ENCODE measurements at regions not wholly inside any gene's neighbourhood (a gene's known extent, or its start where the extent isn't known, plus 50 kb on each side); places are given as distances from the start of the nearest gene placed in this dataset.
"Not testable (repeated sequence)": the region's sequence is repeated elsewhere in the genome, so short reads cannot be mapped to it uniquely, and the experiment has no call there.

DNA sequence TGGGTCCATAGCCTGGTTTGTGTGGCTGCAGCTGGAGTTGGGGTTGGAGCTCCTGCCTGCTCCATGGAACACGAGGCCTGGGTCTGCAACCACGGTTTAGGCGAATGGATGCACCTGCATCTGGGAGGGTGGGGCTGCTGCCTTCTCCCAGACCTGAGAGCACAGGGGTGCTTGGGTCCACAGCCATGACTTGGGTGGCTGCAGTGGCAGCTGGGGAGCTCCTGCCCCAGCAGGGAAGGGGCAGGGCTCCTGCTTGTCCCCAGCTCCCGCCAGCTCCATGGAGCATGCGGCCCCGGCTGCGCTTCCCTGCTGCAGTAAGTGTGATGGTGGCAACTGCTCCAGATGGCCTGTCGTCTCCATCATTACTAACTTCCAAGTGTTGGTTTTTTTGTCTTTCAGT is 571.1 kb upstream of the LRRN3 start:
- in situ Hi-C loops (cut with HindIII; ENCODE audit: low sequenced_read_pairs) = no loop called here

DNA sequence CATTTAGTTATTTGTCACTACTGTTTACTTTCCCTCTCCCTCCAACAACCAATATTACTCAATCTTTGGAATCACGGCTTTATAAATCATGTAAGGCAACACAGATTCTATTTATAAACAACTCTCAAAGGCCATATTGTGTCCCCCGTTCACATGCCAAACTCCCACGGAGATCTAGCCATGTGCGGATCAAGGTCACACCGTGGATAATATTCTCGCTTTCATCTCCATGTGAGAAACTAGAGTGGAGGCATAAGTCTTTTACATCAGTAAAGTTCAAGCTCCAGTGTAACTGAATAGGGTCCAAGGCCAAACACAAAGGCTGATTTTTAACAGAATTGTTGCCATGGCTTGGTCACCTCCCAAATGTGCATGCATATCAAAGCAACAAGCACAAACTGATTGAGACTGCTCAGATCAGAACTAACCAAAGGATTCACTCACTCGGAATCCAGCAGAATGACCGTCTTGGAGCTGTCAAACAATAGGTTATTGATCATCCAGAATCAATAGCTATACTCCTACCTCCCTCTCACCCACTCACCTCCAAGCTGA is 569.5 kb upstream of the LRRN3 start:
- in situ Hi-C loops (cut with HindIII; ENCODE audit: low sequenced_read_pairs) = no loop called here

DNA sequence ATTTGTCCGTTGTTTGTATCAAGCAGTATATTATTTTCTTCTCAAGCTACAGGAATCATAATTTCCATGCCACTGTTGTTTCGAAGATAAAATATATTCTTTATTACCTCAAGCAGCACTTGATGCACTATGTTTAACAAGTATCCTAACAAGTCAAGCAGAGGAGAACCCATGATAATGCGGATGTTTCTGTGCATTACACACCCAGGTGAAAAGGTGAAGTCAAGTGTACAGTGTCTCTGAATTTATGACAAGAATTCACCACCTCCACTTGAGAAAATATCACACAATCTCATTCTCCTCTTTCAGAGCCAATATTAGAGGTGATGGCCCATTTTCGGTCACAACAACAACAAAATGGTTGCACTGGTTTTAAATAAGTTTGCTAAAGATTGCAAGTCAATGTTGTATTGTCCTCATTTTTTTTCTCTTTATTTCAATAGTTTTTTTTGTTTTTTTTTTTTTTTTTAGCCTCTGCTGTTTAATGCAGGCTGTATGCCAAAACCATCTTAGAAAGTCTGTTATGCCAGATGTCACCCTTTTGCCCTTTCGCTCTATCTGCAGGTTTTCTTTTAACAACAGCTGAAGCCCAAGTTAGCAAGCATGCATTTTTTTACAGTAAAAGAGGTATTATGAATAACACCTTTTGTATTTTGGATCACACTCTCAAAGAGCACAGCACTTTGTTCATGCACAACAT is 568.7 kb upstream of the LRRN3 start:
- in situ Hi-C loops (cut with HindIII; ENCODE audit: low sequenced_read_pairs) = no loop called here

DNA sequence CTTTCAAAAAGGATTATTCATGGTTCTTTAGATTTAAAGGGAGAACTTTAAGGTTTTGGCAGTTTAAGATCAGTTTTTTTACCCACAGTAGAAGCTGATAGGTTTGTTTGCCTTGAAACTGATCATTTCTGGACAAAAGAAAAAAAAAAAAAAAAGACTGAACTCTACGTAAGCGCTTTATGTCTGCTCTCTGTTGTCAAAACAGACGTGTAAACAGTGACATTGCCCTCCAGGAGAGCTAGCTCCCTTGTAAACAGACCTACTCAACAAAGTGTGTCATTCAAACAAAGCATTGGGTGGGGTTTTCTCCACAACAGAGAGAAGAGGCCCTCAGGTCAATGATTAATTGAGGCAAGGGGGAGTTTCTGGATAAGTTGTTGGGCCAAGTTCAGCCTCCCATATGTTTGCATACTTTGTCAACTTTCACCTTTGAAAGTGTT is 568.1 kb upstream of the LRRN3 start:
- in situ Hi-C loops (cut with HindIII; ENCODE audit: low sequenced_read_pairs) = no loop called here

DNA sequence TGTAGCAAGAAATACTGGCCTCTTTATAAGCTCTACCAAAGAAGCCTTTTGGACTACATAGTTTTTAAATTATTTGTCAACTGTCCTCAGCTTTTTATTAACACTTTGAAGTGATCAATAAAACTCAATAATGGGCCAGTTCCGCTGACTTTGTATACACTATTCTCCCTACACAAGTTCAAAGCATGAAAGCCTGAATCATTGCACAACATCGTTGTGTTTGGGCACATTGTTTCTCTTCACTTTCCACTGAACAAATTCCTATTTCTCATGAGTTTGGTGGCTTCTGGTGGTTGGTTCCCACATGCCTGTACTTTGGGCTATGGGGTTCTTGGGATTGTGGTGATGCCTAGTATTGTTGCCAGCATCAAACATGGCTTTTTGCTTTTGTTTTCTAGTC is 561.8 kb upstream of the LRRN3 start:
- in situ Hi-C loops (cut with HindIII; ENCODE audit: low sequenced_read_pairs) = no loop called here

DNA sequence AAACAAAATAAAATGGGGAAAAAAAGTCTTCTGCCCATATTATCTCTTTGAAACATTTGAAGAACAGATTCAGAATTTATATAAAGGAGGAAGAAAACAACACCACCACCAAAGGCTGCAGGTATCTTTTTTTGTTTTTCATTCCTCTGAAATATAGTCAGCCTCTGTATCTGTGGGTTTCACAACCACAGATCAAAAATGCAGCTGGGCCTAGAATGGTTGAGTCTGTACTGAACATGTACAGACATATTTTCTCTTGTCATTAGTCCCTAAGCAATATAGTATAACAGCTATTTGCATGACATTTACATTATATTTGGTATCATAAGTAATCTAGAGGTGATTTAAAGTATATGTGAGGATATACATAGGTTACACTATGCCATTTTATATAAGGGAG is 559.7 kb upstream of the LRRN3 start:
- in situ Hi-C loops (cut with HindIII; ENCODE audit: low sequenced_read_pairs) = no loop called here

DNA sequence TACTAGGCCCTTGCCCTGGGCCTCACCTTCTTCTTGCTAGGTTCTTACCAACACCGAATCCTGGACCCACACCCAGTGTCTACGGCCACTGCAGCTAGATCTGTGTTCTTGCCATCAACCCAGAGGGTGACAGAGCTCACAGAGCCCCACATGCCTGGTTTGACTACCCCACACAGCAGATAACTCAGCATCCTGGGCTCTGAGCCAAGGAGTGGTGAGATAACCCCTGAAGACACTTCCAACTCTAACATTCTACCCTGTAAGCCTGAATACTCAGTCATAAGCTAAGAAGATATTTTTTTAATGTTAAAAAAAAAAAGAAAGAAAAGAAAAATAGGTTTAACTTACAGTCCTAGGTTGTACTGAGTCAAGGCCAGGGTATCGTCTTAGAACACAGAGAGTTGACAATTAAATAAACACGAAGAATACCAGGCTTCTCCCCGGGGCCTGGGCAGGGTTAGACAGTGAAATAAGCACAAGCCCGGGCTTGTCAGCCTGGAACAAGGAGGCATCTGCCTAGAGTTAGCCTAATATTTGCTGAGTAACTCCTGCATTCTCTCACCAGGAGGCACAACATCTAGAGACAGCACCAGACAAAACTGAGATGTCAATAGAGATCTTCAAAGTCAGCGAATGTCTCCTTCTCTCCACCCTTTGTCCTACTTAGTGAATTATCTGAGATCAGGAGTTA is 556.5 kb upstream of the LRRN3 start:
- in situ Hi-C loops (cut with HindIII; ENCODE audit: low sequenced_read_pairs) = no loop called here

DNA sequence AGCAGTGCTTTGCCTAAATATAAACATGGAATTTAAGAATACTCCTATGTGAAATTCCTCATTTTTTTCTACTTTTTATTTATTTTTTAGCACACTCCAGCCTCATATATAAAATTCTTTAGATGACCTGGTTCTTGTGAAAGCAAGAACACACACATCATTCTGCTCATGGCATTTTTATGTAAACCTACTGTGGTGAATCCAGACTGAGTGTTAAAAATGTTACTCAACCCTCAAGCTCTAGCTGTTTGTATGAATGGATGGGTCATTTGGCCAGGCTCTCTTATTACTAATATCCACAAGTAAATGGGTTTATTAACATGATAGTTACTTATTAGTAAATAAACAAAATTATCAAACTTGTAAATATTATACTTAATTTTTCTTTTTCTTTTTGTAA is 551.7 kb upstream of the LRRN3 start:
- in situ Hi-C loops (cut with HindIII; ENCODE audit: low sequenced_read_pairs) = no loop called here

DNA sequence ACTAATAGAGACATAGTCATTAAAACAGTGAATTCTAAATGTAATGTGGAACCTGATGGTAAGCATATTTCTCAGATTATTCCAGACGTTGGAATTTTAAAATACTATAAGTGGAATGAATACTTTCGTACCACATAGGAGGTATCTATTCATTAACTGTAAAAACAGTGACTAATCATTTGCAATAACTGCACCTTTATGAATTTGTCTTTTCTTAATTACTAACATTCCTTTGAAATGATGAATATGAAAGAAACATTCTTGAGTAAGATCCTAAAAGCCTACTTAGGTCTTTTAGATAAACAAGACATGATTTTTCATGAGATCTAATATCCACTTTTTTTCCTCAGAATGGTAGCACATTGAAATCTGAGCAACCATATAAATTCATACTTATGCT is 549.0 kb upstream of the LRRN3 start:
- in situ Hi-C loops (cut with HindIII; ENCODE audit: low sequenced_read_pairs) = no loop called here

DNA sequence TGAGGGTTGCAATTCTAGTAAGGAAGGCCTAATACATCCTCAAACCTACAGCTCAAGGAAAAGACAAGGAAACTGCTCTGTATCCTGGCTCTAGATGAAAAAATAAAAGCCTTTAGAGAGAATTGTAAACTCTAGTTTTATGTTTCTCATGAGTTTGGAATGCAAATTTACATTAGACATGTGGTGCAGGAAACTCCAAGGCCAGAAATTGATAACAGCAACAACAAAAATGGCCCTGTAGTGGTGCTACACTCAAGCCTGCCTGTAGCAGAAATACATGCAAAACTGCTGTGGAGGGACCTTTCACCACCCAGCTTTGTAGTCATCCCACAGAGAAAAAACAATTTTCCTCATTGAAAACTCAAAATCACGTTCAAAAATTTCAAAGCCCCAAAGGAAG is 546.7 kb upstream of the LRRN3 start:
- in situ Hi-C loops (cut with HindIII; ENCODE audit: low sequenced_read_pairs) = no loop called here

DNA sequence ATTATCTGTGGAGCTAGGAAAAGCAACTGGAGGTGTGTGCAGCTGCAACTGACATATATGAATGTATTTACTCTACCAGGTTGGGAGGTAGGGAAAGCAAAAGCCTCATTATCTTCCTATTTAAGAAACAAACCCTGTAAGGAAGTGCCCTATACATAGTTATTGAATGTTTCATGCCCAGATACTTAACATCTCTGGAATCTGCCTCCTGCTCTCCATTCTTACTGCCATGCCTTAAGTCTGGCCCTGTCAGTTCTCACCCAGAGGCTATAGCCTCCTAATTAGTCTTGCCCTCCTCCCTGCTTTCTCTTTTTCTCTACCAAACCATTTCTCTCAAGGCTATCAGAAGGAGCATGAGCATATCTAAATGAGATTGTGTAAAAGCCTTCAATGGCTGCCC is 542.6 kb upstream of the LRRN3 start:
- in situ Hi-C loops (cut with HindIII; ENCODE audit: low sequenced_read_pairs) = no loop called here

DNA sequence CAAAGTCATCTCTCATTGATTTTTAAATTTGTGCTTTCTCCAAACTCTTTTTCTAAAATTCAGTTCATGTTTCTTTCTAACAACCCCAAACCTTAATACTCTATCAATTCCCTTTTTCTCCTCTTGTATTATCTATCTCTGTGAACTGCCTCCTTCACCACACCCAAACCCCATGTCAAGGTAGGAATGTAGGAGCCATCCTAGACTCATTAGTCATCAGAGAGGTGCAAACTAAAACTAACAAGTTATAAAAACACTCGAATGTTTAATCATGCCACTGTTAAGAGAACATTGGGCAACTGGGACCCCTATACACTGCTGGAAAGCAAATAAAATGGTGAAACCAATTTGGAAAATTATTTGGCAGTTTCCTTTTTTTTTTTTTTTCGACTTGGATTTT is 533.8 kb upstream of the LRRN3 start:
- in situ Hi-C loops (cut with HindIII; ENCODE audit: low sequenced_read_pairs) = no loop called here

DNA sequence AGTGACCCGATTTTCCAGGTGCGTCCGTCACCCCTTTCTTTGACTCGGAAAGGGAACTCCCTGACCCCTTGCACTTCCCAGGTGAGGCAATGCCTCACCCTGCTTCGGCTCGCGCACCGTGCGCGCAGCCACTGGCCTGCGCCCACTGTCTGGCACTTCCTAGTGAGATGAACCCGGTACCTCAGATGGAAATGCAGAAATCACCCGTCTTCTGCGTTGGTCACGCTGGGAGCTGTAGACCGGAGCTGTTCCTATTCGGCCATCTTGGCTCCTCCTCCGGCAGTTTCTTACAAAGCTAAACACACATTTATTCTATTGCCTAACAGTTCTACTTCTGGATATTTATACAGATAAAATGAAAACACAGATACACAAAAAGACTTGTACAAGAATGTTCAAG is 527.6 kb upstream of the LRRN3 start:
- in situ Hi-C loops (cut with HindIII; ENCODE audit: low sequenced_read_pairs) = not testable (repeated sequence)

DNA sequence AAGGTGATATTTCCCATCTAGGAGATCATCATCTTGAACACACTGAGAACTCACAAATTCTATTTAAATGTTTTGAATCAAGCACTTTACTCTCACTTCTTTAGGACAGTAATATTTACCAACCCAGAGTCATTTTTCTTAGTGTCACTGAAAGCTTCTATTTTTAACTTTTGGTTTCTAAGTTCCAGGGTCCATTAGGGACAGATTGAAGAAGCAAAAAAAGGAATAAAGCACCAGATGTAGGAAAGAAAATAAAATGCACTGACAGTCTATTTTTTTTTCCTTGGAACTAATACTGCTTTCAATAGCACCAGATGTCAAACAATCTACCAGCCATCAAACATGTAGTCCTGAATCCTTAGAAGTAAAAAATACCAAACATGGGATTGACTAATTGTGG is 526.7 kb upstream of the LRRN3 start:
- in situ Hi-C loops (cut with HindIII; ENCODE audit: low sequenced_read_pairs) = no loop called here

DNA sequence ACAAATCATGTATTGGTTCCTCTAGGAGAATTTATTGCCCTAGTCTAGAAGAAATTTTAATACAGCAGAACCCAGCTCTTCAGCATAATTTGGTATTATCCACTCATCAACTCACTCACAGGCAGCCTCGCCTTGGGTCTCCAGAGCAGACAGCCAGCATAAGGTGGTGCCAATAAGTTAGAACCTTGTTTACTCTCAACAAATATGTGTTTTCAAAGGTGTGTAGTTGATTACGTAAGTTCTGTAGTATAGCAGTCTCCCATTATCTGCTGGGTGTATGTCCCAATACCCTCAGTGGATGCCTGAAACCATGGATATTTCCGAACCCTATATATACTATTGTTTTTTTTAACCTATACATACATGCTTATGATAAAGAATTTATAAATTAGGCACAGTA is 522.5 kb upstream of the LRRN3 start:
- in situ Hi-C loops (cut with HindIII; ENCODE audit: low sequenced_read_pairs) = no loop called here

DNA sequence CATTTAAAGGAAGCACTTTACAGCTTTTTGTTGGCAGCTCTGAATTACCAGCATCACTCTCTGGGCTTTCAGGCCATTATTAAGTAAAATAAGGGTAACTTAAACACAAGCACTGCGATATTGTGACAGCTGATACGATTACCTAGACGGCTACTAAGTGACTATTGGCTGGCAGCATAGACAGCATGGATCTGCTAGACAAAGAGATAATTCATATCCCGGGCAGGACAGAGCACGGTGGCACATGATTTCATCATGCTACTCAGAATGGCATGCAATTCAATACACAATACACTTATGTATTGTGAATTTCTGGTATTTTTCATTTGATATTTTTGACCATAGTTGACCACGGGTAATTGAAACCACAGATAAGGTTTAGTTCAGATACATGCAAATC is 522.0 kb upstream of the LRRN3 start:
- in situ Hi-C loops (cut with HindIII; ENCODE audit: low sequenced_read_pairs) = no loop called here

DNA sequence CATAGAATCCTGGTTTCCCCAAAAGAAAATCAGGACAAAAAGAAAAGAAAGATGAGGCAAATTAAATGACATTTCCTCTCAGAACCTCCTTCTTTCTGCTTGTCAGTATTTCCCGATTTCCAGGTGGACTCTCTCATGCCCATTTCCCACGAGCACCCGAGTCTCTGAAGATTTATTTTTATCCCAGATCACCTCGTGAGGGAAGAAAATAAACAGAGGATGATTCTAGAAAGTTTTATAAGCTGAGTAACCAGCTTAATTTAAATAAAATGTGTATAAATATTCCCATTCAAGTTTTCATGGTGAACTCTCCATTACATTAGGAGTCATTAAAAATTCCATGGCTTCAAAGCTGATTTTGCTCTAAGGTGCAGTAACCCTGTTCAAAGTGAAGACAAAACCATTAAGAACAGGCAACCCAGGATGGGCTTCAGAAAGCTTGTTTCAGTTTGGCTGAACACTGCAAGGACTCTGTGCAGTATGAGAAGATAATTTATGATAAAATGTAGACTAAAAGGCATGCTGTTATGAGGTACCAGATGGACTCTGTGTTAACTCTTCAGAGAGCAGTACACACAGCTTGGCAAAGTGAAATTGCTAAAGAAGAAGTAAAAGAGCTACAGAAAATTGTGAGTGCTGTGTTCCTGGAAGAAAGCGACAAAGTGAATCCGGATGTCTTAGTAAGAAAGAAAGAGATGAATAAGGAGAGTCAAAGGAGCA is 521.3 kb upstream of the LRRN3 start:
- in situ Hi-C loops (cut with HindIII; ENCODE audit: low sequenced_read_pairs) = no loop called here

DNA sequence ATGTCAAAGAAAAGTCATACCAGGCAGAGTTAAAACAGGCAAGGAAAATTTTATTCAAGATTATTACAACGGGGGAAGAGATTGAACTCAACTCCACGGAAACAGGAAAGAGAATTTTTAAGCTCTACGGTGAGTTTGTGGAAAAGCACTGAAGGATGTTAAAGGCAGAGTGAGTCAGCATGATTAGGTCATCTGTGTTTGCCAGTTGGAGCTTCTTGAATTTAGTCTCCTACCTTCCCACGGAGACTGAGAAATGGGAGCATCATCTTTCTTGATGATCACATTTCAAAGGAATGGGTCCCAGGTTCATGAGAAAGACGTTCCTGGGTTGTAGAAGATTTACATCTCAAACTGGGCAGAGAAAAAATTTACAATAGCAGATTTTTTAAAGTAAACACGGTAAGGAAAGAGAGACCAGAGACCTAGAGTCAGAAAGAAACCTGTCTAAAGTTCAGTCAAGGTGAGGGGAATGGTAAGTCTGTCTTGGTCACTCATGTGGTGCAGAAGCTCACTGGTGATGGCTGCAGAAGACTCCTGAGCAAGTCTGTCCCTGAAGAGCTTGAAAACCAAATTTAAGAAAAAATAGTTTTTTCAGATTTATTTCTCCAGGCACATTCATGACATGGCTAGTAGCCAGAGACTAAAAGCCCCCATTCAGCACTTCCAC is 516.9 kb upstream of the LRRN3 start:
- in situ Hi-C loops (cut with HindIII; ENCODE audit: low sequenced_read_pairs) = no loop called here

DNA sequence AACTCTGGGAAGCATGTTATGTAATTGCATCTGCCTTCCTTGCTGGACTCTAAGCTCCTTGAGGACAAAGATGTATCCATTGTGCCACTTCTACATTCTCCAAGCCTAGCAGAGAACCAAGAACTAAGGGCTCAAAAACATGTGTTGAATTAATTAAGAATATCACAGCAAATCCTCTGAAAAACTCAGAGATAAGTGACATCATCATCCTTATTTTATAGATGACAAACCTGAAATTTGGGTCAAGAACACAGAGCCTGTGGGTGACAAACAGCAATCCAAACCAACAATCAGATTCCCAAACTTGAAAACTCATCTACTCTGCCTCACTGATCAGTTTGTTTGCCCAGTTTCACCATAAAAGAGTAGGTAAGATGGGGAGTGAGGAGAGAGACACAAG is 503.6 kb upstream of the LRRN3 start:
- in situ Hi-C loops (cut with HindIII; ENCODE audit: low sequenced_read_pairs) = no loop called here

DNA sequence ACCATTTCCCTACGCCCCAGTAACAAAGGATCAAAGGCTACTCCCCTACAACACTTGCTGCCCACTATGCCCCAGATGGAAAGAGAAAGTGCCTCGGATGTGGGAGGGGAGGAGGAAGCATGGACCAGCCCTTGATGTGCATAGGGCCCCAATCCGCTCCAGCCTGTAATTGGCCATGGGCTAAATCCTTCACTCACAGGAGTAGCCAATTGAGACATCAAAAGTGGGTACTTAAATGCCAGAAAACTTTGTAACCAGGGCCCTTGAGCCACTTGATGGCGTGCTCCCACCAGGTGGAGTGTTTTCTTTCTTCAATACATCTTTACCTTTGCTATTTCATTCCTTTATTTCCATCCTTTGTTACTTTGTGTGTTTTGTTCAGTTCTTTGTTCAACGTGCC is 500.5 kb upstream of the LRRN3 start:
- in situ Hi-C loops (cut with HindIII; ENCODE audit: low sequenced_read_pairs) = no loop called here

DNA sequence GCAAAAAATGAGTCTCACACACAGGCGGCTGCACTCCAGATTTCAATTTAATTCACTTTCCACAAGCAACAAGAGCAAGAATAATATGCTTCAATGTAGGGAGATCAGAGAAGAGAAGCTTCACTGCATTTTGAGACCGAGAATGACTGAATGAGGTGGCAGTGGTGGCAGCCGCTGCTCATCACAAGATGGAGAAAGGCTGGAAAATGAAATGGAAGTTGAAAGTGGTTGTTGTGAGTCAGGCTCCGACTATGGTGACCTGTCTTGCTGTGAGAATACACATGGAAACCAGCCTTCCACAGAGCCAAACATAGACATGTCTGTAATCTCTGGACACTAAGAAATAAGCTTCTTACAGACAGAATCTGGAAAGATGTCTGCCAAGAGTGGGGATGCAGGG is 499.6 kb upstream of the LRRN3 start:
- in situ Hi-C loops (cut with HindIII; ENCODE audit: low sequenced_read_pairs) = no loop called here
